Liver (tissue), 8 donors: ENCODE measurements at regions not wholly inside any gene's neighbourhood (a gene's known extent, or its start where the extent isn't known, plus 50 kb on each side); places are given as distances from the start of the nearest gene placed in this dataset.

ENCODE experiments used
- DNase-seq: peaks from one replicate; pipeline ENCODE4 v3.0.0-alpha.2; 2017; ENCODE audit warnings: low spot score
- H3K27ac ChIP-seq, 2 donors: one replicate each; pipeline ENCODE4 v1.7.0; 2013; ENCODE audit warnings: inconsistent platforms in 2 of 2, low read length in 2 of 2, control low read depth in 1 of 2, low read depth in 1 of 2, mild to moderate bottlenecking in 1 of 2
- H3K27me3 ChIP-seq, 4 donors: one replicate each; pipeline versions ENCODE4 v1.6.1 to v1.7.0; 2013; ENCODE audit warnings: low read length in 3 of 4, inconsistent platforms in 1 of 4, mild to moderate bottlenecking in 1 of 4, moderate library complexity in 1 of 4; ENCODE audit not compliant: control insufficient read depth in 4 of 4, insufficient read depth in 4 of 4
- H3K36me3 ChIP-seq, 4 donors: one replicate each; pipeline versions ENCODE4 v1.6.1 to v1.7.0; 2013; ENCODE audit warnings: low read length in 3 of 4, mild to moderate bottlenecking in 3 of 4, low read depth in 1 of 4, moderate library complexity in 1 of 4; ENCODE audit not compliant: control insufficient read depth in 4 of 4, insufficient read depth in 3 of 4
- H3K4me1 ChIP-seq, 4 donors: one replicate each; pipeline versions ENCODE4 v1.6.1 to v1.7.0; 2013; ENCODE audit warnings: low read length in 3 of 4, mild to moderate bottlenecking in 3 of 4, moderate library complexity in 1 of 4; ENCODE audit not compliant: control insufficient read depth in 4 of 4, insufficient read depth in 4 of 4
- H3K4me3 ChIP-seq, 3 donors: one replicate each; pipeline versions ENCODE4 v1.6.1 to v1.7.0; 2013; ENCODE audit warnings: low read length in 3 of 3, control low read depth in 1 of 3, low read depth in 1 of 3, mild to moderate bottlenecking in 1 of 3
- H3K9ac ChIP-seq, 2 donors: one replicate each; pipeline ENCODE4 v1.7.0; 2013; ENCODE audit warnings: low read length in 2 of 2, mild to moderate bottlenecking in 2 of 2, moderate library complexity in 2 of 2, control low read depth in 1 of 2, low read depth in 1 of 2
- H3K9me3 ChIP-seq, 4 donors: one replicate each; pipeline versions ENCODE4 v1.6.1 to v1.7.0; 2013; ENCODE audit warnings: low read length in 3 of 4; ENCODE audit not compliant: control insufficient read depth in 4 of 4
- ATF3 ChIP-seq: IDR thresholded peaks from 2 replicates; pipeline ENCODE4 v1.6.1; 2016; ENCODE audit warnings: antibody characterized with exemption
- CTCF ChIP-seq: fragments of 150-350 bp; IDR thresholded peaks from 2 replicates; pipeline ENCODE4 v1.5.1; 2017; ENCODE audit warnings: improper control_type of control experiment, low read depth, low read length; ENCODE audit not compliant: missing input control
- EGR1 ChIP-seq, 2 donors: IDR thresholded peaks; 2 replicates each; pipeline ENCODE4 v1.6.1; 2016 to 2018; ENCODE audit warnings: antibody characterized with exemption in 2 of 2, low read depth in 2 of 2
- FOXA1 ChIP-seq: IDR thresholded peaks from 2 replicates; pipeline ENCODE4 v1.6.1; 2016; ENCODE audit warnings: antibody characterized with exemption
- FOXA2 ChIP-seq: IDR thresholded peaks from 2 replicates; pipeline ENCODE4 v1.6.1; 2016; ENCODE audit warnings: antibody characterized with exemption
- GABPA ChIP-seq, 2 donors: IDR thresholded peaks in 1 of 2; conservative IDR thresholded peaks in 1 of 2; 2 replicates each; pipeline ENCODE4 v1.6.1; 2016; ENCODE audit warnings: antibody characterized with exemption in 2 of 2, mild to moderate bottlenecking in 1 of 2, moderate library complexity in 1 of 2
- HNF4A ChIP-seq, 2 donors: conservative IDR thresholded peaks; 2 replicates each; pipeline ENCODE4 v1.6.1; 2016; ENCODE audit warnings: antibody characterized with exemption in 2 of 2, mild to moderate bottlenecking in 2 of 2
- HNF4G ChIP-seq: IDR thresholded peaks from 2 replicates; pipeline ENCODE4 v1.6.1; 2016; ENCODE audit warnings: antibody characterized with exemption
- JUND ChIP-seq, 2 donors: IDR thresholded peaks; 2 replicates each; pipeline ENCODE4 v1.6.1; 2016; ENCODE audit warnings: antibody characterized with exemption in 2 of 2
- MAX ChIP-seq: IDR thresholded peaks from 2 replicates; pipeline ENCODE4 v1.6.1; 2016; ENCODE audit warnings: antibody characterized with exemption
- NR2F2 ChIP-seq: IDR thresholded peaks from 2 replicates; pipeline ENCODE4 v1.6.1; 2016; ENCODE audit warnings: antibody characterized with exemption
- RAD21 ChIP-seq, 2 donors: IDR thresholded peaks; 2 replicates each; pipeline ENCODE4 v1.6.1; 2016; ENCODE audit warnings: antibody characterized with exemption in 2 of 2, mild to moderate bottlenecking in 2 of 2
- REST ChIP-seq: IDR thresholded peaks from 2 replicates; pipeline ENCODE4 v1.6.1; 2016; ENCODE audit warnings: antibody characterized with exemption, mild to moderate bottlenecking
- RXRA ChIP-seq, 2 donors: IDR thresholded peaks; 2 replicates each; pipeline ENCODE4 v1.6.1; 2017 to 2018; ENCODE audit warnings: antibody characterized with exemption in 2 of 2, mild to moderate bottlenecking in 1 of 2
- SP1 ChIP-seq: IDR thresholded peaks from 2 replicates; pipeline ENCODE4 v1.6.1; 2018; ENCODE audit warnings: antibody characterized with exemption, mild to moderate bottlenecking
- TAF1 ChIP-seq: conservative IDR thresholded peaks from 2 replicates; pipeline ENCODE4 v1.6.1; 2016; ENCODE audit warnings: antibody characterized with exemption, mild to moderate bottlenecking
- YY1 ChIP-seq: IDR thresholded peaks from 2 replicates; pipeline ENCODE4 v1.6.1; 2016; ENCODE audit warnings: antibody characterized with exemption, mild to moderate bottlenecking
- ZBTB33 ChIP-seq: IDR thresholded peaks from 2 replicates; pipeline ENCODE4 v1.6.1; 2016; ENCODE audit warnings: antibody characterized with exemption
- WGBS: extraction: QIAGEN DNeasy Blood & Tissue Kit; methylation state at CpG from one replicate; pipeline ENCODE4 v1.1.7; 2013; 5-methylcytosine and 5-hydroxymethylcytosine counted together
- donor health status: healthy.
- donor health status: healthy.
- donor health status: healthy.
- donor health status: healthy.
- donor health status: healthy.

GRCh38 chr5:136907371-136907770 lies 542.0 kb upstream of the TRPC7 start:
- 41% methylated on average over 3 of the region's 3 CpGs for WGBS
- TF ChIP-seq RXRA (IDR thresholded peaks at IDR 0.05): no peak
- TF ChIP-seq RAD21 (IDR thresholded peaks at IDR 0.05): no peak
- no peak for TF ChIP-seq EGR1 (IDR thresholded peaks at IDR 0.05; ENCODE audit: low read depth in 2 of 2)
- no peak for TF ChIP-seq CTCF
- no peak for TF ChIP-seq MAX
- TF ChIP-seq FOXA1: no peak
- no peak for TF ChIP-seq NR2F2
- no peak for TF ChIP-seq JUND (IDR thresholded peaks at IDR 0.05)
- TF ChIP-seq TAF1: no peak
- no peak for TF ChIP-seq YY1
- TF ChIP-seq FOXA2: no peak
- no peak for TF ChIP-seq ZBTB33

GRCh38 chr5:136906545-136906944 lies 541.2 kb upstream of the TRPC7 start:
- H3K27ac ChIP-seq: no peak overlapping the region
- H3K9ac ChIP-seq: no peak overlapping the region
- WGBS: 40% methylated on average over 1 of the region's 1 CpG
- H3K36me3 ChIP-seq: no peaks in the 10 kb centered on the region
- no peaks in the 10 kb centered on the region for H3K27me3 ChIP-seq
- no peaks in the 10 kb centered on the region for H3K9me3 ChIP-seq
- H3K4me1 ChIP-seq: no peaks in the 10 kb centered on the region
- TF ChIP-seq RXRA (IDR thresholded peaks at IDR 0.05) (no peak), CTCF (no peak), MAX (no peak), ZBTB33 (no peak), YY1 (no peak), RAD21 (IDR thresholded peaks at IDR 0.05) (no peak), HNF4G (no peak), REST (no peak), FOXA2 (no peak), JUND (IDR thresholded peaks at IDR 0.05) (no peak), ATF3 (no peak), EGR1 (IDR thresholded peaks at IDR 0.05; ENCODE audit: low read depth in 2 of 2) (no peak), HNF4A (conservative IDR thresholded peaks at IDR 0.05) (no peak), FOXA1 (no peak), SP1 (no peak), TAF1 (no peak), NR2F2 (no peak), GABPA (IDR thresholded peaks at IDR 0.05 in 1 of 2, conservative IDR thresholded peaks at IDR 0.05 in 1 of 2) (no peak)
- no peak for DNase-seq
- H3K4me3 ChIP-seq: no peak overlapping the region

More at GRCh38 chr5:136907371-136907770, 542.0 kb upstream of the TRPC7 start:
- Histone ChIP-seq H3K4me1 (no peaks in the 10 kb centered on the region), H3K4me3 (no peak overlapping the region), H3K27me3 (no peaks in the 10 kb centered on the region), H3K27ac (no peak overlapping the region), H3K9me3 (no peaks in the 10 kb centered on the region), H3K36me3 (no peaks in the 10 kb centered on the region), H3K9ac (no peak overlapping the region)
- DNase-seq: no peak
